ENCODE measurements at regions not wholly inside any gene's neighbourhood (a gene's known extent, or its start where the extent isn't known, plus 50 kb on each side); places are given as distances from the start of the nearest gene placed in this dataset.
A peak's percentile ranks its signal among the peaks of the same experiment; 100 is the strongest.

DNA sequence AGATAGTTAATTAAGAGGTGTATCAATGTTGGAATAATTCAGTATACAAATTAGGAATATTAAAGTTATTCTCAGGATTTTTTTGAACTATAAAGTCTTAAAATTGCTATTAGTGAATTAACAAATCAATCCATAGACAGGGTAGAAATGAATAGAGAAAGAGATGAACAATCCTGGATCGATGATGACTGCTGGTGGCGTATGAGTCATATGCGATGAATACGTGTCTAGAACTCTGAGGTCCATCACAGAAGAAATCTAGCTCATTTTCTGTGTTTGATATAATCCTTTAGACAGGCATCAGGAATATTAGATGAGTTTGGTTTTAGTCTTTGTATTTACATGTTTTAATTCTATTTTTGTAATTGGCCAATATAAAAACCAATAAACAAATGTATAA is 85.4 kb upstream of the RTL1 start:
- Histone ChIP-seq H3K27me3 (ENCODE audit: control insufficient read depth in 1 of 2, insufficient read depth in 1 of 2, low read length in 2 of 2) (no peaks in the 10 kb centered on the region), H2BK15ac (ENCODE audit: low read depth, poor library complexity, severe bottlenecking) (no peak overlapping the region), H2AFZ (ENCODE audit: low read depth, low read length) (no peak overlapping the region), H3K23ac (ENCODE audit: low read length in 2 of 2) (no peak overlapping the region), H4K8ac (ENCODE audit: low read length) (no peak overlapping the region), H3K4me1 (ENCODE audit: control insufficient read depth, insufficient read depth, low read depth, low read length) (peaks cover 1% of the 10 kb centered on the region), H2AK5ac (ENCODE audit: low read length, severe bottlenecking) (no peak overlapping the region), H2BK12ac (ENCODE audit: low read length in 2 of 2) (no peak overlapping the region), H3K27ac (ENCODE audit: low read length, poor library complexity, severe bottlenecking) (peak overlapping the region; percentile 74), H3K4me2 (ENCODE audit: low read length, poor library complexity, severe bottlenecking) (no peak overlapping the region), H2BK5ac (ENCODE audit: low read depth, low read length, poor library complexity, severe bottlenecking) (no peak overlapping the region), H3K9me3 (ENCODE audit: control insufficient read depth, low read length) (no peaks in the 10 kb centered on the region), H3K79me1 (replicated peaks; ENCODE audit: low read length, poor library complexity, severe bottlenecking) (peaks cover 1% of the 10 kb centered on the region), H3K36me3 (ENCODE audit: control insufficient read depth in 1 of 2, insufficient read depth in 2 of 2, low read depth in 1 of 2, low read length in 2 of 2) (peaks cover 0 to 83% of the 10 kb centered on the region in 2 experiments), H3K14ac (ENCODE audit: low read length in 2 of 2) (no peak overlapping the region), H3K18ac (ENCODE audit: low read depth in 1 of 2, low read length in 2 of 2) (no peak overlapping the region), H3K4ac (ENCODE audit: low read depth in 1 of 2, low read length in 2 of 2) (no peak overlapping the region), H2BK120ac (ENCODE audit: low read depth, low read length) (no peak overlapping the region), H4K91ac (ENCODE audit: low read length) (no peak overlapping the region), H3K9ac (ENCODE audit: low read length) (no peak overlapping the region), H3K4me3 (ENCODE audit: insufficient read depth in 1 of 2, low read depth in 1 of 2, low read length in 2 of 2) (no peak overlapping the region)
- DNase-seq, result no peak
- 92% methylated on average over 4 of the region's 4 CpGs for WGBS

DNA sequence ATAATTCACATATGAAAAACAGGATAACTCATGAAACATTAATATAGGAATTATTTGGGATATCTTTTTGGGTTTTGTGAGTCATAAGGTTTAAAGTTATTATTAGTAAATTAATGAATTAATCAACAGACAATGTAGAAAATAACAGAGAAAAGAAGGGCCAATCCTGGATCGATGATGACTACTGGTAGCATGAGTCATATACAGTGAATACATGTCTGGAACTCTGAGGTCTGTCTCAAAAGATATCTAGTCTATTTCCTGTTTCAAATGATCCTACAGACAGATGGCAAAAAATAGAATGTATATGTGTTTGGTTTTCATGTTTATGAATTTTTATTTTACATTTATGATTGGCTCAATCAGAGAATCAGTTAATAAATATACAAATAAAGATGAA is 86.4 kb upstream of the RTL1 start:
- 45% methylated on average over 1 of the region's 1 CpG for WGBS
- no peak overlapping the region for H3K27ac ChIP-seq (ENCODE audit: low read length, poor library complexity, severe bottlenecking)
- H2BK12ac ChIP-seq (ENCODE audit: low read length in 2 of 2), result no peak overlapping the region

GRCh38 chr14:100994082-100994481 is 90.6 kb upstream of the RTL1 start:
- Histone ChIP-seq H3K27me3 (ENCODE audit: control insufficient read depth in 1 of 2, insufficient read depth in 1 of 2, low read length in 2 of 2) (no peaks in the 10 kb centered on the region), H4K91ac (ENCODE audit: low read length) (no peak overlapping the region), H4K8ac (ENCODE audit: low read length) (no peak overlapping the region), H2BK15ac (ENCODE audit: low read depth, poor library complexity, severe bottlenecking) (no peak overlapping the region), H3K4me2 (ENCODE audit: low read length, poor library complexity, severe bottlenecking) (no peak overlapping the region), H2BK12ac (ENCODE audit: low read length in 2 of 2) (no peak overlapping the region), H3K4me3 (ENCODE audit: insufficient read depth in 1 of 2, low read depth in 1 of 2, low read length in 2 of 2) (no peak overlapping the region), H2AK5ac (ENCODE audit: low read length, severe bottlenecking) (no peak overlapping the region), H2BK5ac (ENCODE audit: low read depth, low read length, poor library complexity, severe bottlenecking) (no peak overlapping the region), H3K23ac (ENCODE audit: low read length in 2 of 2) (no peak overlapping the region), H3K9ac (ENCODE audit: low read length) (no peak overlapping the region), H3K9me3 (ENCODE audit: control insufficient read depth, low read length) (no peaks in the 10 kb centered on the region), H2AFZ (ENCODE audit: low read depth, low read length) (no peak overlapping the region), H2BK120ac (ENCODE audit: low read depth, low read length) (no peak overlapping the region), H3K4ac (ENCODE audit: low read depth in 1 of 2, low read length in 2 of 2) (no peak overlapping the region), H3K36me3 (ENCODE audit: control insufficient read depth in 1 of 2, insufficient read depth in 2 of 2, low read depth in 1 of 2, low read length in 2 of 2) (peaks cover 0 to 74% of the 10 kb centered on the region in 2 experiments), H3K4me1 (ENCODE audit: control insufficient read depth, insufficient read depth, low read depth, low read length) (no peaks in the 10 kb centered on the region), H3K18ac (ENCODE audit: low read depth in 1 of 2, low read length in 2 of 2) (no peak overlapping the region), H3K27ac (ENCODE audit: low read length, poor library complexity, severe bottlenecking) (no peak overlapping the region), H3K79me1 (replicated peaks; ENCODE audit: low read length, poor library complexity, severe bottlenecking) (peaks cover 1% of the 10 kb centered on the region), H3K14ac (ENCODE audit: low read length in 2 of 2) (no peak overlapping the region)
- no peak for DNase-seq
- 62% methylated on average over 5 of the region's 5 CpGs for WGBS

More for the DNA sequence above, 86.4 kb upstream of the RTL1 start:
- no peak overlapping the region for H2AK5ac ChIP-seq (ENCODE audit: low read length, severe bottlenecking)
- no peaks in the 10 kb centered on the region for H3K27me3 ChIP-seq (ENCODE audit: control insufficient read depth in 1 of 2, insufficient read depth in 1 of 2, low read length in 2 of 2)
- no peak overlapping the region for H2BK15ac ChIP-seq (ENCODE audit: low read depth, poor library complexity, severe bottlenecking)
- H3K14ac ChIP-seq (ENCODE audit: low read length in 2 of 2), result no peak overlapping the region
- H4K8ac ChIP-seq (ENCODE audit: low read length), result no peak overlapping the region
- H2AFZ ChIP-seq (ENCODE audit: low read depth, low read length), result no peak overlapping the region
- H2BK120ac ChIP-seq (ENCODE audit: low read depth, low read length), result no peak overlapping the region
- H3K79me1 ChIP-seq (replicated peaks; ENCODE audit: low read length, poor library complexity, severe bottlenecking), result peaks cover 1% of the 10 kb centered on the region
- no peak overlapping the region for H4K91ac ChIP-seq (ENCODE audit: low read length)
- peaks cover 0 to 79% of the 10 kb centered on the region in 2 experiments for H3K36me3 ChIP-seq (ENCODE audit: control insufficient read depth in 1 of 2, insufficient read depth in 2 of 2, low read depth in 1 of 2, low read length in 2 of 2)
- no peak overlapping the region for H3K18ac ChIP-seq (ENCODE audit: low read depth in 1 of 2, low read length in 2 of 2)
- DNase-seq, result no peak
- H3K4me3 ChIP-seq (ENCODE audit: insufficient read depth in 1 of 2, low read depth in 1 of 2, low read length in 2 of 2), result no peak overlapping the region
- H3K4me2 ChIP-seq (ENCODE audit: low read length, poor library complexity, severe bottlenecking), result no peak overlapping the region
- no peak overlapping the region for H3K4ac ChIP-seq (ENCODE audit: low read depth in 1 of 2, low read length in 2 of 2)
- H3K4me1 ChIP-seq (ENCODE audit: control insufficient read depth, insufficient read depth, low read depth, low read length), result peaks cover 1% of the 10 kb centered on the region
- H3K23ac ChIP-seq (ENCODE audit: low read length in 2 of 2), result no peak overlapping the region
- H2BK5ac ChIP-seq (ENCODE audit: low read depth, low read length, poor library complexity, severe bottlenecking), result no peak overlapping the region
- H3K9ac ChIP-seq (ENCODE audit: low read length), result no peak overlapping the region
- H3K9me3 ChIP-seq (ENCODE audit: control insufficient read depth, low read length), result no peaks in the 10 kb centered on the region

DNA sequence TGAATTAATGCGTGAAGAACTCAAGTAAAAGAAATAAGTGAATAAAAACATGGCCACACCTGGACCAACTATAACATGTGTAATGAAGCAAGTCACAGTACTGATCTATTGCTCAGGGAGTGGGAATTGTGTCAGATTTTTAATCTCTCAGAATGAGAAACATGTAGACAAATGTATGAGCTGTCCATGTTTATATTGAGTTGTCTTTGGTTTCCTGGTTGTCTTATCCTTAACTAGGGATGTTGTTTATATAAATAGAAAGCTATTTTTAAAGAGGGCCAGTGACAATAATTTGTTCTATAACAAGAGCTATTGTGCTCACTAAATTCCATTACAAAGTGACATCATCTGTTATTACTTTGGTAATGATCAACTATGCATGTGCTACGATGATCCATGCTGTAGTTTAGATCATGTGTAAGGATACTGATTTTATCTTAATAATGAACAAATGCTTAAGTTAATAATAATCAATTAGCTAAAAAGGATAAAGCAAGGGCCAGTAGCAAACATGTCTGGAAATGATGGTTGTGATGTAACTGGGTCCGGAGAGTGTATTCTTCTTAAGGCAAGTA is 91.3 kb upstream of the RTL1 start:
- no peak overlapping the region for H2BK12ac ChIP-seq (ENCODE audit: low read length in 2 of 2)
- H3K4me3 ChIP-seq (ENCODE audit: insufficient read depth in 1 of 2, low read depth in 1 of 2, low read length in 2 of 2), result no peak overlapping the region
- no peak overlapping the region for H3K4me2 ChIP-seq (ENCODE audit: low read length, poor library complexity, severe bottlenecking)
- peak; percentile 17 for DNase-seq
- H3K27me3 ChIP-seq (ENCODE audit: control insufficient read depth in 1 of 2, insufficient read depth in 1 of 2, low read length in 2 of 2), result no peaks in the 10 kb centered on the region
- H3K27ac ChIP-seq (ENCODE audit: low read length, poor library complexity, severe bottlenecking), result no peak overlapping the region
- H2BK120ac ChIP-seq (ENCODE audit: low read depth, low read length), result no peak overlapping the region
- no peaks in the 10 kb centered on the region for H3K4me1 ChIP-seq (ENCODE audit: control insufficient read depth, insufficient read depth, low read depth, low read length)
- H4K8ac ChIP-seq (ENCODE audit: low read length), result no peak overlapping the region
- no peaks in the 10 kb centered on the region for H3K9me3 ChIP-seq (ENCODE audit: control insufficient read depth, low read length)
- H2AFZ ChIP-seq (ENCODE audit: low read depth, low read length), result no peak overlapping the region
- no peak overlapping the region for H2AK5ac ChIP-seq (ENCODE audit: low read length, severe bottlenecking)
- H3K4ac ChIP-seq (ENCODE audit: low read depth in 1 of 2, low read length in 2 of 2), result no peak overlapping the region
- H3K14ac ChIP-seq (ENCODE audit: low read length in 2 of 2), result no peak overlapping the region
- peaks cover 0 to 74% of the 10 kb centered on the region in 2 experiments for H3K36me3 ChIP-seq (ENCODE audit: control insufficient read depth in 1 of 2, insufficient read depth in 2 of 2, low read depth in 1 of 2, low read length in 2 of 2)
- peaks cover 1% of the 10 kb centered on the region for H3K79me1 ChIP-seq (replicated peaks; ENCODE audit: low read length, poor library complexity, severe bottlenecking)
- H2BK15ac ChIP-seq (ENCODE audit: low read depth, poor library complexity, severe bottlenecking), result no peak overlapping the region
- no peak overlapping the region for H3K23ac ChIP-seq (ENCODE audit: low read length in 2 of 2)
- H2BK5ac ChIP-seq (ENCODE audit: low read depth, low read length, poor library complexity, severe bottlenecking), result no peak overlapping the region
- 95% methylated on average over 2 of the region's 3 CpGs for WGBS
- H3K9ac ChIP-seq (ENCODE audit: low read length), result no peak overlapping the region
- no peak overlapping the region for H3K18ac ChIP-seq (ENCODE audit: low read depth in 1 of 2, low read length in 2 of 2)
- no peak overlapping the region for H4K91ac ChIP-seq (ENCODE audit: low read length)
